ENCODE measurements at regions not wholly inside any gene's neighbourhood (a gene's known extent, or its start where the extent isn't known, plus 50 kb on each side); places are given as distances from the start of the nearest gene placed in this dataset.
"Not testable (repeated sequence)": the region's sequence is repeated elsewhere in the genome, so short reads cannot be mapped to it uniquely, and the experiment has no call there.

DNA sequence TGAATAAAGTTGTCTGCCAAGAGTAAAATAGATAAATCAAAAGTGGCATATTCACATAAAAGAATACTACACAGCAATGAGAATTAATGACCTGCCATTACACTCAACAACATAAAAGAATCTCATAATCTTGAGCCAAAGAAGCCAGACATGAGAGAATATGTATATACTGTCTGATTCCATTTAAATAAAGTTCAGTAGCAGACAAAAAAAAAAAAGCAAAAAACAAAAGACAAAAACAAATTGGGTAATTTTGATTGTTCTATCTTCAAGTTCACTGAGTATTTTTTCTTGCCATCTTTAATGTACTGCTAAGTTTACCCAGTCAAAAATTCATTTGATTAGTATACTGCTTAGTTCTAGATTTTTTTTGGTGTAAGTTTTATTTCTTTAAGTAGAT lies 87.9 kb upstream of the TRPC7 start:
- ATAC-seq = no peak
- H3K27me3 Mint-ChIP-seq = no peaks in the 10 kb centered on the region
- peaks cover 4% of the 10 kb centered on the region for H3K36me3 Mint-ChIP-seq
- H3K27ac Mint-ChIP-seq = no peak overlapping the region
- H3K4me1 Mint-ChIP-seq (ENCODE audit: low read depth in 2 of 2) = peaks cover 0 to 6% of the 10 kb centered on the region in 2 donors
- DNase-seq (ENCODE audit: low spot score) = no peak
- peaks cover 10% of the 10 kb centered on the region for H3K9me3 Mint-ChIP-seq
- H3K4me3 Mint-ChIP-seq = no peak overlapping the region

- not testable (repeated sequence) for H3K4me3 Mint-ChIP-seq; ATAC-seq; H3K27ac Mint-ChIP-seq; H3K36me3 Mint-ChIP-seq; H3K27me3 Mint-ChIP-seq; H3K4me1 Mint-ChIP-seq (ENCODE audit: low read depth in 2 of 2); DNase-seq (ENCODE audit: low spot score)
- peaks cover 20% of the 10 kb centered on the region for H3K9me3 Mint-ChIP-seq
These were observed 82.2 kb upstream of the TRPC7 start for GRCh38 chr5:136447576-136447975.

- Mint-ChIP-seq H3K9me3 (peaks cover 20% of the 10 kb centered on the region), H3K4me1 (ENCODE audit: low read depth in 2 of 2) (peaks cover 0 to 6% of the 10 kb centered on the region in 2 donors), H3K4me3 (no peak overlapping the region), H3K36me3 (peaks cover 4% of the 10 kb centered on the region), H3K27me3 (no peaks in the 10 kb centered on the region), H3K27ac (no peak overlapping the region)
- ATAC-seq (no peak), DNase-seq (ENCODE audit: low spot score) (no peak)
These were observed 81.2 kb upstream of the TRPC7 start for GRCh38 chr5:136446565-136446964.

- H3K4me3 Mint-ChIP-seq; H3K4me1 Mint-ChIP-seq (ENCODE audit: low read depth in 2 of 2); ATAC-seq; H3K27ac Mint-ChIP-seq; DNase-seq (ENCODE audit: low spot score); H3K27me3 Mint-ChIP-seq; H3K36me3 Mint-ChIP-seq: not testable (repeated sequence)
- peaks cover 17% of the 10 kb centered on the region for H3K9me3 Mint-ChIP-seq
These were observed 78.8 kb upstream of the TRPC7 start for GRCh38 chr5:136444099-136444498.

- ATAC-seq = no peak
- no peak overlapping the region for H3K4me3 Mint-ChIP-seq
- peaks cover 8% of the 10 kb centered on the region for H3K9me3 Mint-ChIP-seq
- H3K27me3 Mint-ChIP-seq = no peaks in the 10 kb centered on the region
- H3K27ac Mint-ChIP-seq = no peak overlapping the region
- no peaks in the 10 kb centered on the region for H3K36me3 Mint-ChIP-seq
- no peak for DNase-seq (ENCODE audit: low spot score)
- no peaks in the 10 kb centered on the region for H3K4me1 Mint-ChIP-seq (ENCODE audit: low read depth in 2 of 2)
These were observed 74.0 kb upstream of the TRPC7 start for GRCh38 chr5:136439367-136439766.

- no peak for DNase-seq (ENCODE audit: low spot score)
- Mint-ChIP-seq H3K4me3 (no peak overlapping the region), H3K36me3 (no peaks in the 10 kb centered on the region), H3K9me3 (peaks cover 9% of the 10 kb centered on the region), H3K27me3 (no peaks in the 10 kb centered on the region), H3K4me1 (ENCODE audit: low read depth in 2 of 2) (no peaks in the 10 kb centered on the region), H3K27ac (no peak overlapping the region)
- ATAC-seq = no peak
These were observed 70.7 kb upstream of the TRPC7 start for GRCh38 chr5:136435946-136436543.

- Mint-ChIP-seq H3K4me1 (ENCODE audit: low read depth in 2 of 2) (no peaks in the 10 kb centered on the region), H3K36me3 (no peaks in the 10 kb centered on the region)
These were observed 69.5 kb upstream of the TRPC7 start for GRCh38 chr5:136434795-136435194.

GRCh38 chr5:136432705-136433104 lies 67.4 kb upstream of the TRPC7 start:
- H3K27me3 Mint-ChIP-seq = no peaks in the 10 kb centered on the region
- peaks cover 6% of the 10 kb centered on the region for H3K9me3 Mint-ChIP-seq
- no peak overlapping the region for H3K27ac Mint-ChIP-seq
- no peaks in the 10 kb centered on the region for H3K4me1 Mint-ChIP-seq (ENCODE audit: low read depth in 2 of 2)
- DNase-seq (ENCODE audit: low spot score) (no peak), ATAC-seq (no peak)
- H3K36me3 Mint-ChIP-seq = no peaks in the 10 kb centered on the region
- H3K4me3 Mint-ChIP-seq = no peak overlapping the region

More at GRCh38 chr5:136434795-136435194, 69.5 kb upstream of the TRPC7 start:
- peaks cover 6% of the 10 kb centered on the region for H3K9me3 Mint-ChIP-seq
- no peak overlapping the region for H3K27ac Mint-ChIP-seq
- ATAC-seq = no peak
- no peaks in the 10 kb centered on the region for H3K27me3 Mint-ChIP-seq
- no peak overlapping the region for H3K4me3 Mint-ChIP-seq
- DNase-seq (ENCODE audit: low spot score) = no peak

DNA sequence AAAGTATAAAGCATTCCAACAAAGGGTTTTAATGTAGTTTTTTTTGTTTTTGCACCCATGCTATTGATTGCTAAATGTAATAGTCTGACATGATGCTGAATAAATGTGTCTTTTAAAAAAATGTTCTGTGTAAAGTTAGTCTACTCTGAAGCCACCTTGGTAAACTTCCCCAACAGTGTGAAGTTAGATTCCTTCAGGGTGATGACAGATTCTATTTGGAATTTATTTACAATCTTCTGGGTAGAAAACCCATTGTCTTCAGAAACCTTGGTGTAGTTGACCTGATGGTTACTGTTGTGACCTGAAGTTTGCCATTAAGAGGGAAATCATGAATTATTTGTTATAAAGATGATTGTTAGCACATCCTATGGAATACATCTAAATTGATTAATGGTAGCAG lies 64.7 kb upstream of the TRPC7 start:
- Mint-ChIP-seq H3K9me3 (peaks cover 8% of the 10 kb centered on the region), H3K27ac (no peak overlapping the region), H3K36me3 (no peaks in the 10 kb centered on the region), H3K4me1 (ENCODE audit: low read depth in 2 of 2) (no peaks in the 10 kb centered on the region), H3K27me3 (no peaks in the 10 kb centered on the region), H3K4me3 (no peak overlapping the region)
- no peak for DNase-seq (ENCODE audit: low spot score)
- ATAC-seq = no peak

DNA sequence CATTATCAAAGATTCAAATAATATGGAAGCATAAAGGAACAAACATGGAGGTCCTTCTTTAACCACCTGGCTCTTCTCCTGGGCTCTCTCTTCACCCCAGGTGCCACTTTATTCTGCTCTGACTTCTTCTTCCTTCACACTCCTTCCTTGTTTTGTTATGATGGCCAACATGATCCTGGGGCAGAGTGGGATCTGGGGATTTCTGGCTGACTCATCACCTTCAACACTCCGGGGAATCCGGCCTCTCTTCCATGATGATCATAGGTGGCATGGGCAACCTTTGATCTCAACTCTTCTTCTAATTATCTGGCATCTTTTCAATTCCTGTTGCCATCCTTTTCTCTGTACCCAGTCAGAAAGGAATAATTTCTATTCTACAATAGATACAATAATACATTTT lies 62.1 kb upstream of the TRPC7 start:
- no peaks in the 10 kb centered on the region for H3K27me3 Mint-ChIP-seq
- H3K4me3 Mint-ChIP-seq = no peak overlapping the region
- no peaks in the 10 kb centered on the region for H3K36me3 Mint-ChIP-seq
- H3K4me1 Mint-ChIP-seq (ENCODE audit: low read depth in 2 of 2) = no peaks in the 10 kb centered on the region
- H3K27ac Mint-ChIP-seq = no peak overlapping the region
- ATAC-seq = no peak
- no peak for DNase-seq (ENCODE audit: low spot score)
- peaks cover 3% of the 10 kb centered on the region for H3K9me3 Mint-ChIP-seq

DNA sequence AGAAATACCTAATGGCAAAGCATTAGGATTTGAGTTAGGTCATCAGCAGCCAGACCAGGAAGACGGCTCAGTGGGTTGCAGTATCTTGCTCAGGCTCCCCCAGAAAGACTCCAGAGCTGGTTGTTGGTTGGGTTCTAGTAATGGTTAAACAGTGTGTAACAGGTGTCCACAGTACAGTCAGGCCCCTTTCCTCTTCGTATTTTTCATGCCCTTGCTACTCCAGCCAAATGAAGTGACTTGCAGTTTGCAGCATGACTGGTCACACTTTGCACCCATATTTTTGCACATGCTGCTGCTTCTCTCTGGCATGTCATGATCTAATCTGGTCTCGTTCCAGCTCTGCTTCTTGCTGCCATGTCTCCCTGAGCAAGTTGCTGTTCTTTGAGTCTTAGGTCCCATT lies 60.6 kb upstream of the TRPC7 start:
- H3K36me3 Mint-ChIP-seq = no peaks in the 10 kb centered on the region
- H3K27ac Mint-ChIP-seq = no peak overlapping the region
- H3K4me3 Mint-ChIP-seq = no peak overlapping the region
- ATAC-seq (no peak), DNase-seq (ENCODE audit: low spot score) (no peak)
- H3K27me3 Mint-ChIP-seq = no peaks in the 10 kb centered on the region
- peaks cover 3% of the 10 kb centered on the region for H3K9me3 Mint-ChIP-seq
- H3K4me1 Mint-ChIP-seq (ENCODE audit: low read depth in 2 of 2) = no peaks in the 10 kb centered on the region

GRCh38 chr5:136424835-136425584 lies 59.7 kb upstream of the TRPC7 start:
- H3K27me3 Mint-ChIP-seq = no peaks in the 10 kb centered on the region
- no peak overlapping the region for H3K27ac Mint-ChIP-seq
- H3K36me3 Mint-ChIP-seq = no peaks in the 10 kb centered on the region
- H3K4me1 Mint-ChIP-seq (ENCODE audit: low read depth in 2 of 2) = no peaks in the 10 kb centered on the region
- H3K9me3 Mint-ChIP-seq = peaks cover 3% of the 10 kb centered on the region
- DNase-seq (ENCODE audit: low spot score) (no peak), ATAC-seq (no peak)
- H3K4me3 Mint-ChIP-seq = no peak overlapping the region

DNA sequence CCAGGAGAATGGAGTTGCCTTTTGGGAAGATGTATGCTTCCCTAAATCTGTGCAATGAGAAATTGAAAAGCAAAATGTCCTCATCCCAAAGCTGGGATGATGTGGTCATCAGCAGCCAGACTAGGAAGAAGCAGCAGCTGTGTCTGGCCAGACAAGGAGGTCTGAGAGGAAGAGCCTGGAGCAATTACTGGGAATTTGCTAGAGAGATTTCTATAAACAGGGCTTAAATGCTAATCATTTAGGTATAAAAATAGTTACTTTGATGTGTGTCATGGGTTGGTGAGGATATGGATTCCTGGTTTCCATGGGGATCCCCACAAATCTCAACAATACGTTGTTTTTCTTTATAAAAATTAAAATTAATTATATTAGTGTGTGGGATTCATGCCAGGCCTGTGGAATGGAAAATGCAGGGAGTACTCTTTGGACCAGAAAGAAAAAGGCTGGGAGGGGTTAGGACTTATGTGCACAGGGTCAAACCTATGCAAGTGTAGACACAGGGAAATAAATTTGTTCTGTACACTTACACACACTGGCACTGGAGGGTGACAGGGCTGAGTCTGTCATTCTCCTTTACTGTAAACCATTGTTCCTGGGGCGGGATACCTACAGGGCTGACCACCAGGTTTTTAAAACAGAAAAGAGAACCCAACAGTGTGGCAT lies 58.7 kb upstream of the TRPC7 start:
- no peak for DNase-seq (ENCODE audit: low spot score)
- no peak for ATAC-seq
- Mint-ChIP-seq H3K27ac (no peak overlapping the region), H3K9me3 (peaks cover 3% of the 10 kb centered on the region), H3K27me3 (no peaks in the 10 kb centered on the region), H3K4me3 (no peak overlapping the region), H3K4me1 (ENCODE audit: low read depth in 2 of 2) (no peaks in the 10 kb centered on the region), H3K36me3 (no peaks in the 10 kb centered on the region)

- ATAC-seq (no peak), DNase-seq (ENCODE audit: low spot score) (no peak)
These were observed 55.0 kb upstream of the TRPC7 start for GRCh38 chr5:136420168-136420898.

More at GRCh38 chr5:136420168-136420898, 55.0 kb upstream of the TRPC7 start:
- Mint-ChIP-seq H3K27ac (no peak overlapping the region), H3K27me3 (no peaks in the 10 kb centered on the region), H3K4me3 (no peak overlapping the region), H3K4me1 (ENCODE audit: low read depth in 2 of 2) (no peaks in the 10 kb centered on the region), H3K9me3 (no peaks in the 10 kb centered on the region), H3K36me3 (no peaks in the 10 kb centered on the region)
